Spleen (tissue), 7 donors: ENCODE measurements at regions not wholly inside any gene's neighbourhood (a gene's known extent, or its start where the extent isn't known, plus 50 kb on each side); places are given as distances from the start of the nearest gene placed in this dataset.

Experiments
- CTCF ChIP-seq, 11 experiments: fragments of 200-600 bp in 7 of 11; fragments of 450-650 bp in 4 of 11; sonication (generic) in 4 of 11; IDR thresholded peaks in 8 of 11; conservative IDR thresholded peaks in 3 of 11; 1 replicate in 7 of 11; 2 replicates in 4 of 11; pipeline versions ENCODE4 v1.4.0 to v1.8.0; 2016 to 2021; ENCODE audit warnings: antibody characterized with exemption in 11 of 11, inconsistent platforms in 4 of 11, mild to moderate bottlenecking in 1 of 11
- POLR2AphosphoS5 ChIP-seq, 3 donors: sonication (generic); formaldehyde crosslinking; IDR thresholded peaks; one replicate each; pipeline ENCODE4 v1.5.1; 2017; ENCODE audit warnings: antibody characterized with exemption in 3 of 3
- donor health status: DM: no; HTN: no; CAD: no; lungs with moderate emphysema.
- donor health status: DM: no; HTN: no; CAD: no.
- donor health status: DM: no; HTN: no; CAD: no.

- no peak for TF ChIP-seq CTCF (IDR thresholded peaks at IDR 0.05 in 8 of 11, conservative IDR thresholded peaks at IDR 0.05 in 3 of 11)
- TF ChIP-seq POLR2AphosphoS5 (IDR thresholded peaks at IDR 0.05) = no peak
Observed at GRCh38 chr2:33893824-33894223, 294.7 kb upstream of the FAM98A start.
